Naive thymus-derived CD8-positive, alpha-beta T cell (primary cell): ENCODE measurements at regions not wholly inside any gene's neighbourhood (a gene's known extent, or its start where the extent isn't known, plus 50 kb on each side); places are given as distances from the start of the nearest gene placed in this dataset.

ENCODE experiments used
- ATAC-seq, 2 donors: fragments of 150-1000 bp; cut with Tn5 transposase in 1 of 2; sonication (Bioruptor Pico), chemical (Tn5 transposase) in 1 of 2; 1 replicate in 1 of 2; 2 replicates in 1 of 2; pipeline ENCODE4 v1.10.0; 2021; ENCODE audit warnings: mild to moderate bottlenecking in 2 of 2, moderate library complexity in 2 of 2
- POLR2A ChIA-PET: fragments of 350-600 bp; sonication (Branson Sonifier 250); formaldehyde crosslinking; loops from one replicate; lab custom pipeline; 2021; ENCODE audit warnings: antibody characterized with exemption; lab: Charles Lee
- DNase-seq, 10 donors: peaks; one replicate each; pipeline versions ENCODE4 v3.0.0 to v3.0.0-alpha.2; 2020 to 2022
- H3K27ac Mint-ChIP-seq, 10 donors: one replicate each; pipeline ENCODE4 v1.8.0; 2020 to 2022; ENCODE audit warnings: mild to moderate bottlenecking in 10 of 10, mixed read lengths in 10 of 10, moderate library complexity in 4 of 10, inconsistent platforms in 1 of 10
- H3K27me3 Mint-ChIP-seq, 5 donors: one replicate each; pipeline ENCODE4 v1.8.0; 2021 to 2022; ENCODE audit warnings: mixed read lengths in 5 of 5
- H3K36me3 Mint-ChIP-seq, 3 donors: one replicate each; pipeline ENCODE4 v1.8.0; 2020 to 2022; ENCODE audit warnings: mixed read lengths in 3 of 3, mild to moderate bottlenecking in 2 of 3, inconsistent platforms in 1 of 3
- H3K4me1 Mint-ChIP-seq, 4 donors: one replicate each; pipeline ENCODE4 v1.8.0; 2021 to 2022; ENCODE audit warnings: mixed read lengths in 4 of 4
- H3K4me3 Mint-ChIP-seq, 10 donors: one replicate each; pipeline ENCODE4 v1.8.0; 2020 to 2022; ENCODE audit warnings: mild to moderate bottlenecking in 10 of 10, mixed read lengths in 10 of 10, moderate library complexity in 6 of 10, inconsistent platforms in 1 of 10
- H3K9me3 Mint-ChIP-seq, 9 donors: one replicate each; pipeline ENCODE4 v1.8.0; 2020 to 2022; ENCODE audit warnings: mixed read lengths in 9 of 9, mild to moderate bottlenecking in 3 of 9, inconsistent platforms in 1 of 9, moderate library complexity in 1 of 9

- no peak for DNase-seq
- Mint-ChIP-seq H3K27ac (no peak overlapping the region), H3K9me3 (peaks cover 2 to 22% (median 8%) of the 10 kb centered on the region in 9 donors), H3K27me3 (peaks cover 0 to 2% (median 0%) of the 10 kb centered on the region in 5 donors), H3K4me3 (no peak overlapping the region), H3K36me3 (no peaks in the 10 kb centered on the region), H3K4me1 (no peaks in the 10 kb centered on the region)
- no peak for ATAC-seq
- POLR2A ChIA-PET = no interaction called here
These were observed 75.3 kb upstream of the PPP1R9A start for GRCh38 chr7:94832051-94832450.

GRCh38 chr7:94834359-94834758, 73.0 kb upstream of the PPP1R9A start:
- no peak for DNase-seq
- Mint-ChIP-seq H3K36me3 (peaks cover 0 to 4% (median 0%) of the 10 kb centered on the region in 3 donors), H3K9me3 (peaks cover 13 to 45% (median 29%) of the 10 kb centered on the region in 9 donors), H3K27me3 (peaks cover 0 to 2% (median 0%) of the 10 kb centered on the region in 5 donors), H3K4me1 (no peaks in the 10 kb centered on the region), H3K4me3 (no peak overlapping the region), H3K27ac (no peak overlapping the region)
- POLR2A ChIA-PET = no interaction called here
- no peak for ATAC-seq

GRCh38 chr7:94838717-94839116, 68.7 kb upstream of the PPP1R9A start:
- H3K27me3 Mint-ChIP-seq = no peaks in the 10 kb centered on the region
- peaks cover 21 to 66% (median 42%) of the 10 kb centered on the region in 9 donors for H3K9me3 Mint-ChIP-seq
- no peak overlapping the region for H3K27ac Mint-ChIP-seq
- POLR2A ChIA-PET = no interaction called here
- ATAC-seq (no peak), DNase-seq (no peak)
- peaks cover 0 to 10% (median 6%) of the 10 kb centered on the region in 3 donors for H3K36me3 Mint-ChIP-seq
- no peaks in the 10 kb centered on the region for H3K4me1 Mint-ChIP-seq
- no peak overlapping the region for H3K4me3 Mint-ChIP-seq

- ATAC-seq = no peak
- POLR2A ChIA-PET = no interaction called here
- Mint-ChIP-seq H3K36me3 (peaks cover 0 to 19% (median 9%) of the 10 kb centered on the region in 3 donors), H3K9me3 (peaks cover 22 to 66% (median 43%) of the 10 kb centered on the region in 9 donors), H3K27me3 (no peaks in the 10 kb centered on the region), H3K27ac (no peak overlapping the region), H3K4me3 (no peak overlapping the region), H3K4me1 (no peaks in the 10 kb centered on the region)
- no peak for DNase-seq
These were observed 63.8 kb upstream of the PPP1R9A start for GRCh38 chr7:94843553-94843952.

- Mint-ChIP-seq H3K9me3 (peaks cover 9 to 28% (median 24%) of the 10 kb centered on the region in 9 donors), H3K4me3 (no peak overlapping the region), H3K27ac (no peak overlapping the region), H3K4me1 (no peaks in the 10 kb centered on the region), H3K27me3 (no peaks in the 10 kb centered on the region), H3K36me3 (peaks cover 0 to 11% (median 3%) of the 10 kb centered on the region in 3 donors)
- DNase-seq (no peak), ATAC-seq (no peak)
- POLR2A ChIA-PET = no interaction called here
These were observed 58.9 kb upstream of the PPP1R9A start for GRCh38 chr7:94848531-94848930.

- POLR2A ChIA-PET = no interaction called here
- Mint-ChIP-seq H3K27ac (no peak overlapping the region), H3K4me1 (no peaks in the 10 kb centered on the region), H3K36me3 (peaks cover 0 to 6% (median 0%) of the 10 kb centered on the region in 3 donors), H3K9me3 (peaks cover 4 to 29% (median 18%) of the 10 kb centered on the region in 9 donors), H3K27me3 (no peaks in the 10 kb centered on the region), H3K4me3 (no peak overlapping the region)
- DNase-seq = no peak
- no peak for ATAC-seq
These were observed 58.3 kb upstream of the PPP1R9A start for GRCh38 chr7:94848992-94849576.

- no peaks in the 10 kb centered on the region for H3K4me1 Mint-ChIP-seq
- no peak overlapping the region for H3K27ac Mint-ChIP-seq
- H3K4me3 Mint-ChIP-seq = no peak overlapping the region
- ATAC-seq (no peak), DNase-seq (no peak)
- POLR2A ChIA-PET = no interaction called here
- peaks cover 0 to 11% (median 0%) of the 10 kb centered on the region in 3 donors for H3K36me3 Mint-ChIP-seq
- no peaks in the 10 kb centered on the region for H3K27me3 Mint-ChIP-seq
- H3K9me3 Mint-ChIP-seq = peaks cover 4 to 35% (median 13%) of the 10 kb centered on the region in 9 donors
These were observed 57.7 kb upstream of the PPP1R9A start for GRCh38 chr7:94849636-94850208.

- H3K9me3 Mint-ChIP-seq = peaks cover 0 to 28% (median 11%) of the 10 kb centered on the region in 9 donors
- H3K4me3 Mint-ChIP-seq = no peak overlapping the region
- peaks cover 0 to 8% (median 0%) of the 10 kb centered on the region in 3 donors for H3K36me3 Mint-ChIP-seq
- no peaks in the 10 kb centered on the region for H3K4me1 Mint-ChIP-seq
- POLR2A ChIA-PET = no interaction called here
- no peak overlapping the region for H3K27ac Mint-ChIP-seq
- ATAC-seq (no peak), DNase-seq (no peak)
- H3K27me3 Mint-ChIP-seq = peaks cover 0 to 4% (median 0%) of the 10 kb centered on the region in 5 donors
These were observed 51.8 kb upstream of the PPP1R9A start for GRCh38 chr7:94855589-94855988.

GRCh38 chr7:94856643-94857042, 50.8 kb upstream of the PPP1R9A start:
- POLR2A ChIA-PET = no interaction called here

More at GRCh38 chr7:94856643-94857042, 50.8 kb upstream of the PPP1R9A start:
- no peaks in the 10 kb centered on the region for H3K4me1 Mint-ChIP-seq
- H3K27me3 Mint-ChIP-seq = peaks cover 0 to 4% (median 0%) of the 10 kb centered on the region in 5 donors
- peaks cover 0 to 8% (median 0%) of the 10 kb centered on the region in 3 donors for H3K36me3 Mint-ChIP-seq
- H3K27ac Mint-ChIP-seq = no peak overlapping the region
- H3K4me3 Mint-ChIP-seq = no peak overlapping the region
- peaks cover 0 to 28% (median 11%) of the 10 kb centered on the region in 9 donors for H3K9me3 Mint-ChIP-seq
- DNase-seq (no peak), ATAC-seq (no peak)
